ENCODE measurements at regions not wholly inside any gene's neighbourhood (a gene's known extent, or its start where the extent isn't known, plus 50 kb on each side); places are given as distances from the start of the nearest gene placed in this dataset.

GRCh38 chr14:45838597-45838996 is 585.6 kb upstream of the MIS18BP1 start:
- TF ChIP-seq CTCF (IDR thresholded peaks at IDR 0.05; ENCODE audit: insufficient read depth, low read length) (no peak), POLR2AphosphoS5 (IDR thresholded peaks at IDR 0.05; ENCODE audit: low read depth) (no peak)

Data from HL-60 (cell line).